DND-41 (cell line): ENCODE measurements at regions not wholly inside any gene's neighbourhood (a gene's known extent, or its start where the extent isn't known, plus 50 kb on each side); places are given as distances from the start of the nearest gene placed in this dataset.

Experiments
- CTCF ChIP-seq: IDR thresholded peaks from 2 replicates; pipeline ENCODE4 v1.5.1; 2012; ENCODE audit warnings: borderline replicate concordance, low read length, moderate library complexity, mild to moderate bottlenecking; ENCODE audit not compliant: poor library complexity, severe bottlenecking; ENCODE audit errors: extremely low read depth
- EZH2 ChIP-seq: IDR thresholded peaks from 3 replicates; pipeline ENCODE4 v1.6.1; 2012; ENCODE audit warnings: borderline replicate concordance, low read depth, mild to moderate bottlenecking, moderate library complexity, low read length, inconsistent platforms; ENCODE audit not compliant: severe bottlenecking

GRCh38 chr1:116234429-116234828, 123.2 kb downstream of the MAB21L3 start:
- no peak for TF ChIP-seq CTCF
- TF ChIP-seq EZH2, result no peak
